Keratinocyte (primary cell): ENCODE measurements at regions not wholly inside any gene's neighbourhood (a gene's known extent, or its start where the extent isn't known, plus 50 kb on each side); places are given as distances from the start of the nearest gene placed in this dataset.

ENCODE experiments used
- DNase-seq: peaks from one replicate; pipeline ENCODE4 v3.0.0-alpha.2; 2011; ENCODE audit warnings: low read depth, missing footprints, low spot score
- FAIRE-seq: peaks from 2 replicates; lab custom pipeline; 2011; peaks lifted over from hg19 to GRCh38; lab: Jason Lieb, UNC
- H2AFZ ChIP-seq: 2 replicates; pipeline ENCODE4 v1.6.0; 2012; ENCODE audit warnings: low read length, control low read depth, inconsistent platforms; ENCODE audit not compliant: control insufficient read depth
- H3K27ac ChIP-seq: 2 replicates; pipeline ENCODE4 v1.5.1; 2011; ENCODE audit warnings: low read length; ENCODE audit not compliant: control insufficient read depth, insufficient read depth
- H3K27me3 ChIP-seq: 3 replicates; pipeline ENCODE4 v1.6.0; 2011; ENCODE audit warnings: low read length; ENCODE audit not compliant: control insufficient read depth, insufficient read depth; ENCODE audit errors: extremely low read depth
- H3K36me3 ChIP-seq, 2 experiments: 2 replicates in 1 of 2; 3 replicates in 1 of 2; pipeline ENCODE4 v1.5.1; 2011; ENCODE audit warnings: low read length in 2 of 2, mild to moderate bottlenecking in 1 of 2; ENCODE audit not compliant: control insufficient read depth in 2 of 2, insufficient read depth in 2 of 2; ENCODE audit errors: extremely low read depth in 1 of 2
- H3K4me1 ChIP-seq: 3 replicates; pipeline ENCODE4 v1.5.1; 2011; ENCODE audit warnings: low read length; ENCODE audit not compliant: control insufficient read depth, insufficient read depth; ENCODE audit errors: extremely low read depth
- H3K4me2 ChIP-seq: 3 replicates; pipeline ENCODE4 v1.6.0; 2011; ENCODE audit warnings: low read depth, low read length; ENCODE audit not compliant: control insufficient read depth, insufficient read depth; ENCODE audit errors: extremely low read depth
- H3K4me3 ChIP-seq, 3 experiments: fragments of 200-600 bp in 1 of 3; sonication (generic) in 1 of 3; 2 replicates in 2 of 3; 3 replicates in 1 of 3; pipeline ENCODE4 v1.5.1; 2011 to 2016; ENCODE audit warnings: low read length in 3 of 3, mild to moderate bottlenecking in 3 of 3, control low read depth in 2 of 3, inconsistent platforms in 1 of 3, low read depth in 1 of 3, mixed read lengths in 1 of 3, mixed run types in 1 of 3, moderate library complexity in 1 of 3; ENCODE audit not compliant: control insufficient read depth in 2 of 3, insufficient read depth in 2 of 3; ENCODE audit errors: extremely low read depth in 1 of 3
- H3K79me2 ChIP-seq: 2 replicates; pipeline ENCODE4 v1.6.0; 2012; ENCODE audit warnings: low read length; ENCODE audit not compliant: control insufficient read depth, insufficient read depth
- H3K9ac ChIP-seq: 3 replicates; pipeline ENCODE4 v1.6.0; 2011; ENCODE audit warnings: low read length; ENCODE audit not compliant: control insufficient read depth, insufficient read depth; ENCODE audit errors: extremely low read depth
- H3K9me1 ChIP-seq: 3 replicates; pipeline ENCODE4 v1.6.0; 2011; ENCODE audit warnings: low read length; ENCODE audit not compliant: control insufficient read depth, insufficient read depth; ENCODE audit errors: extremely low read depth
- H3K9me3 ChIP-seq: 2 replicates; pipeline ENCODE4 v1.5.1; 2012; ENCODE audit warnings: low read depth, low read length; ENCODE audit not compliant: control insufficient read depth
- H4K20me1 ChIP-seq: 3 replicates; pipeline ENCODE4 v1.6.0; 2011; ENCODE audit warnings: low read length; ENCODE audit not compliant: control insufficient read depth, insufficient read depth; ENCODE audit errors: extremely low read depth
- EZH2 ChIP-seq: IDR thresholded peaks from one replicate; pipeline ENCODE4 v1.6.1; 2012; ENCODE audit warnings: inconsistent platforms, mild to moderate bottlenecking, low read length, moderate library complexity
- dilution Hi-C: fragments of 300-500 bp; cut with MboI; formaldehyde crosslinking; loops from one replicate; pipeline ENCODE4 v1.7.0; 2020; ENCODE audit warnings: low sequenced_read_pairs; ENCODE audit not compliant: extremely low pct_ligation_motif_present
- TF ChIP-seq, protein P1 (sequence below), 3 experiments: IDR thresholded peaks in 1 of 3; conservative IDR thresholded peaks in 1 of 3; optimal IDR thresholded peaks in 1 of 3; 2 replicates in 2 of 3; 3 replicates in 1 of 3; pipeline versions ENCODE3 to v1.5.1; 2011; ENCODE audit warnings: low read length in 3 of 3, mild to moderate bottlenecking in 3 of 3, moderate library complexity in 2 of 3, control low read depth in 1 of 3, inconsistent platforms in 1 of 3; ENCODE audit not compliant: insufficient read depth in 2 of 3; ENCODE audit errors: extremely low read depth in 1 of 3

DNA sequence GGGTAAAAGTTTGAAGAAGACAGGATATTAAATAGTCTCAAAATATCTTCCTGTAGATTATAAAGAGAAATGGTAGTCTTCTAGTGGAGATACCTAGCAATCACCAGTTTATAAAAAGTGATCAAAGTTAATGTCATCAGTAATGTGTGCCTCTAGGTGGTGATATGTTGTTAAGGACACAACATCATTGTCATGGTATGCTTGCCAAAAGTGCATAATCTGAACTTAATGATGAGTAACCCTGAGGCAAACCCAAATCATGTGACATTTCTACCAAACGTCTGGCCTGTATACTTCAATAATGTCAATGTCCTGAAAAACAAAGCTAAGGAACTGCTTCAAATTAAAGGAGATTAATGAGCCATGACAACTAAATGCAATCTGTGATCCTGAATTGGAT is 214.7 kb downstream of the PHLDA1 start:
- no peaks in the 10 kb centered on the region for H4K20me1 ChIP-seq
- DNase-seq (peak; percentile 85), FAIRE-seq (peak; percentile 98)
- H3K36me3 ChIP-seq, result peaks cover 5 to 6% of the 10 kb centered on the region in 2 experiments
- H3K79me2 ChIP-seq, result no peaks in the 10 kb centered on the region
- H3K9me1 ChIP-seq, result no peaks in the 10 kb centered on the region
- peaks cover 60% of the 10 kb centered on the region for H3K4me1 ChIP-seq
- H3K27me3 ChIP-seq, result no peaks in the 10 kb centered on the region
- no peak overlapping the region for H3K4me2 ChIP-seq
- dilution Hi-C loops, result no loop called here
- H2AFZ ChIP-seq, result no peak overlapping the region
- peak overlapping the region; percentile 64 for H3K27ac ChIP-seq
- TF ChIP-seq, protein P1, sequence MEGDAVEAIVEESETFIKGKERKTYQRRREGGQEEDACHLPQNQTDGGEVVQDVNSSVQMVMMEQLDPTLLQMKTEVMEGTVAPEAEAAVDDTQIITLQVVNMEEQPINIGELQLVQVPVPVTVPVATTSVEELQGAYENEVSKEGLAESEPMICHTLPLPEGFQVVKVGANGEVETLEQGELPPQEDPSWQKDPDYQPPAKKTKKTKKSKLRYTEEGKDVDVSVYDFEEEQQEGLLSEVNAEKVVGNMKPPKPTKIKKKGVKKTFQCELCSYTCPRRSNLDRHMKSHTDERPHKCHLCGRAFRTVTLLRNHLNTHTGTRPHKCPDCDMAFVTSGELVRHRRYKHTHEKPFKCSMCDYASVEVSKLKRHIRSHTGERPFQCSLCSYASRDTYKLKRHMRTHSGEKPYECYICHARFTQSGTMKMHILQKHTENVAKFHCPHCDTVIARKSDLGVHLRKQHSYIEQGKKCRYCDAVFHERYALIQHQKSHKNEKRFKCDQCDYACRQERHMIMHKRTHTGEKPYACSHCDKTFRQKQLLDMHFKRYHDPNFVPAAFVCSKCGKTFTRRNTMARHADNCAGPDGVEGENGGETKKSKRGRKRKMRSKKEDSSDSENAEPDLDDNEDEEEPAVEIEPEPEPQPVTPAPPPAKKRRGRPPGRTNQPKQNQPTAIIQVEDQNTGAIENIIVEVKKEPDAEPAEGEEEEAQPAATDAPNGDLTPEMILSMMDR (optimal IDR thresholded peaks at IDR 0.05 in 1 of 3, IDR thresholded peaks at IDR 0.05 in 1 of 3, conservative IDR thresholded peaks at IDR 0.05 in 1 of 3; ENCODE audit: extremely low read depth in 1 of 3, insufficient read depth in 2 of 3, low read length in 3 of 3), result peak in 2 of 3 experiments; percentile 10 to 48
- no peak for TF ChIP-seq EZH2
- no peak overlapping the region for H3K9ac ChIP-seq
- no peak overlapping the region for H3K4me3 ChIP-seq
- no peaks in the 10 kb centered on the region for H3K9me3 ChIP-seq

DNA sequence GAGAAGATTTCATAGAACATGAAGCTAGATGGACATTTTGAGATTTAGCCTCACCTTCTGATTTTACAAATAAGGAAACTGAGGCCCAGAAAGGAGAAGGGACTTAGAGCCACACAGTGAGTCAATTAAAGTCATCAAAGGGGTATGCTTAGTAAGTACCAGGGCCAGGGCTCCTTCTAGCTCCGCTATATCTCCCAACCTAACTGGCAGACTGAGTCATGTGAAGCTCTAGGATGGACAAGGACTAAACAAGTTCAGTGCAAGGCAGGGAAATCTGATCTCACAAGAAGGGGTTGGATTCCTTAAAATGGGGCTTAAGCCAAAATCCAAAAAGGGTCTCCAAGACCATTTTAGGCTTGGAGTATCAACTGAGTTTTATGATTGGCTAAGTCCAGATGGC is 215.8 kb downstream of the PHLDA1 start:
- Histone ChIP-seq H3K9me3 (no peaks in the 10 kb centered on the region), H3K4me2 (no peak overlapping the region), H3K9ac (peak overlapping the region; percentile 50), H3K79me2 (no peaks in the 10 kb centered on the region), H3K9me1 (no peaks in the 10 kb centered on the region), H3K27me3 (no peaks in the 10 kb centered on the region), H3K36me3 (peaks cover 5 to 6% of the 10 kb centered on the region in 2 experiments), H4K20me1 (no peaks in the 10 kb centered on the region), H3K4me3 (no peak overlapping the region), H2AFZ (no peak overlapping the region), H3K4me1 (peaks cover 49% of the 10 kb centered on the region), H3K27ac (peak overlapping the region; percentile 64)
- no peak for TF ChIP-seq EZH2
- TF ChIP-seq, protein P1 (optimal IDR thresholded peaks at IDR 0.05 in 1 of 3, IDR thresholded peaks at IDR 0.05 in 1 of 3, conservative IDR thresholded peaks at IDR 0.05 in 1 of 3; ENCODE audit: extremely low read depth in 1 of 3, insufficient read depth in 2 of 3, low read length in 3 of 3), result no peak
- dilution Hi-C loops, result no loop called here
- FAIRE-seq (no peak), DNase-seq (no peak)
